ENCODE measurements at regions not wholly inside any gene's neighbourhood (a gene's known extent, or its start where the extent isn't known, plus 50 kb on each side); places are given as distances from the start of the nearest gene placed in this dataset.
"Not testable (repeated sequence)": the region's sequence is repeated elsewhere in the genome, so short reads cannot be mapped to it uniquely, and the experiment has no call there.

GRCh38 chr9:100639854-100640253, 62.0 kb downstream of the CAVIN4 start:
- Histone ChIP-seq H3K4me3 (ENCODE audit: low read length) (no peak overlapping the region), H3K27me3 (ENCODE audit: insufficient read depth, low read length, poor library complexity, severe bottlenecking) (no peaks in the 10 kb centered on the region), H3K4me1 (ENCODE audit: insufficient read depth, low read length) (no peaks in the 10 kb centered on the region), H3K9me3 (ENCODE audit: low read length) (no peaks in the 10 kb centered on the region), H3K27ac (ENCODE audit: low read depth, low read length) (no peak overlapping the region), H3K36me3 (ENCODE audit: insufficient read depth, low read length) (no peaks in the 10 kb centered on the region)
- Mint-ChIP-seq H3K36me3 (peaks cover 0 to 3% (median 0%) of the 10 kb centered on the region in 3 donors), H3K4me1 (no peaks in the 10 kb centered on the region), H3K27me3 (peaks cover 19 to 61% of the 10 kb centered on the region in 2 donors), H3K9me3 (peaks cover 6 to 19% (median 10%) of the 10 kb centered on the region in 5 donors), H3K27ac (no peak overlapping the region), H3K4me3 (no peak overlapping the region)
- ChIA-PET POLR2A (no interaction called here), CTCF (no interaction called here)
- no peak for DNase-seq

DNA sequence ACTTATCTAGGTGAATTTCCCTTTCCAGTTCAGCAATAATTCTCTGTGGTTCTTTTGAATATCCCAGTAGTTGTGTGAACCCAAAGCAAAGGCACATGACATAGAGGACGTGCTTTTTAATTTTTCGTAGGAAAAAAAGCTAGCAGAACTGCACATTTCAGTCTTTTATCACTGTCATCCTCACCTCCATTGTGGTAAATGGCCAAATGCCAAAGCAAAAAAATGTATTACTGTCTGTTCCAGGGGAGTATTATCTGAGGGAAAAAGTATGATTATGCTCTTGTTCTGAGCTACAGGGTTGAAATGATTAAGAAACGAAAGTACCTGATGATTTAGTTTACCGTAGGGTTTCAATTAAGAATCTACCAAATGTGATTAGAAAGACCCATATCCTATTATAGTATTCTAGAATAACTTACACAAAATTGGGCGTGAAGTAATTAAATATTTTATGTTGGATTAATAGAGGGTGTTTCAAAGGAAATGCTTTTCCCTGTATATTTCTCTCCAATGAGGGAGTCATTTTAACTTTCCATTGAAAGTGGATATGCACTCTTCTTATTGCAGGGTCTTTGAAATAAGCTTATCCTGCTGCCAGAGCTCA, 62.7 kb downstream of the CAVIN4 start:
- POLR2A ChIA-PET, result no interaction called here
- Mint-ChIP-seq H3K36me3 (peaks cover 0 to 3% (median 0%) of the 10 kb centered on the region in 3 donors), H3K27me3 (peaks cover 16 to 57% of the 10 kb centered on the region in 2 donors), H3K9me3 (peaks cover 9 to 19% (median 10%) of the 10 kb centered on the region in 5 donors), H3K4me1 (no peaks in the 10 kb centered on the region), H3K27ac (no peak overlapping the region), H3K4me3 (no peak overlapping the region)
- no peak overlapping the region for H3K4me3 ChIP-seq (ENCODE audit: low read length)
- H3K27me3 ChIP-seq (ENCODE audit: insufficient read depth, low read length, poor library complexity, severe bottlenecking), result no peaks in the 10 kb centered on the region
- H3K27ac ChIP-seq (ENCODE audit: low read depth, low read length), result no peak overlapping the region
- DNase-seq, result no peak
- H3K9me3 ChIP-seq (ENCODE audit: low read length), result no peaks in the 10 kb centered on the region
- H3K36me3 ChIP-seq (ENCODE audit: insufficient read depth, low read length), result no peaks in the 10 kb centered on the region
- CTCF ChIA-PET, result no interaction called here
- H3K4me1 ChIP-seq (ENCODE audit: insufficient read depth, low read length), result no peaks in the 10 kb centered on the region

DNA sequence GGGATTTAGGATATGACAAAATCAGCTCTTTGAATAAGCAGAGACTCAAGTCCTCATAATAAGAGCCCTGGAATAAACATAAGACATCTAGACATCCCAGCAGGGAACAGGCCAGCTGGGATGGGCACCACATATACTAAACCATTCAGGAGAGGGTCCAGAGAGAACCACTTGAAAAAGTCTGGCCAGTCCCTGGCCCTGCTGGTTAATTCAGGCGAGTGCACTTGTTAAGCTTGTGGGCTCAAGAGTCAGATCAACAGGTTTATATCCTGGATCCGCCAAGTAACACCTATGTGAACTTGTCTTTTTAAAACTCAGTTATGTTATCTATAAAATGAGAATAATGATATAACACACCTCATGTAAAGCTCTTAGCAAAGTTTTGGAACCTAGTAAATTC, 63.3 kb downstream of the CAVIN4 start:
- H3K36me3 ChIP-seq (ENCODE audit: insufficient read depth, low read length), result no peaks in the 10 kb centered on the region
- Mint-ChIP-seq H3K36me3 (peaks cover 0 to 3% (median 0%) of the 10 kb centered on the region in 3 donors), H3K27ac (no peak overlapping the region), H3K4me3 (no peak overlapping the region), H3K9me3 (peaks cover 9 to 19% (median 10%) of the 10 kb centered on the region in 5 donors), H3K27me3 (peaks cover 16 to 57% of the 10 kb centered on the region in 2 donors), H3K4me1 (no peaks in the 10 kb centered on the region)
- H3K27me3 ChIP-seq (ENCODE audit: insufficient read depth, low read length, poor library complexity, severe bottlenecking), result no peaks in the 10 kb centered on the region
- H3K27ac ChIP-seq (ENCODE audit: low read depth, low read length), result no peak overlapping the region
- POLR2A ChIA-PET, result no interaction called here
- no peaks in the 10 kb centered on the region for H3K9me3 ChIP-seq (ENCODE audit: low read length)
- CTCF ChIA-PET, result no interaction called here
- H3K4me3 ChIP-seq (ENCODE audit: low read length), result no peak overlapping the region
- DNase-seq, result no peak
- no peaks in the 10 kb centered on the region for H3K4me1 ChIP-seq (ENCODE audit: insufficient read depth, low read length)

DNA sequence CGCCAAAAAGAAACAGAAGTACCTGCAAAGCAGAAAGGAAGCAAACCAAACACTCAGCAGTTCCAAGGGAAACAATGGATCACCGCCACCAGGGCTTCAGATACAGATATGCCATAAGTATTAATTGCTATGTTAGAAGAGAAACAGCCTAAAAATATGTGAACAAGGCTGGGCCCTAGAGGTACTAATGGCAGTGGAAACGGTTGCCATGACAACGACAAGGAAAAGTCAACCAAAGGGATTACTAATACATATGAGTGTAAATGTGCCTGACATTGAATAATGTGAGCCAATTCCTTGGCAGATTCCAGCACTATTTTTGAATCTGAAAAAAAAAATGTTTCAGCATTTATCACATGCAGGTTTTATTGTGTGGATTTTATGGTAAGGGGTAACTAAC, 75.0 kb downstream of the CAVIN4 start:
- Mint-ChIP-seq H3K4me1 (no peaks in the 10 kb centered on the region), H3K9me3 (peaks cover 0 to 15% (median 9%) of the 10 kb centered on the region in 5 donors), H3K27me3 (peaks cover 2 to 11% of the 10 kb centered on the region in 2 donors), H3K27ac (no peak overlapping the region), H3K4me3 (no peak overlapping the region), H3K36me3 (no peaks in the 10 kb centered on the region)
- H3K27me3 ChIP-seq (ENCODE audit: insufficient read depth, low read length, poor library complexity, severe bottlenecking), result no peaks in the 10 kb centered on the region
- CTCF ChIA-PET, result no interaction called here
- POLR2A ChIA-PET, result no interaction called here
- H3K9me3 ChIP-seq (ENCODE audit: low read length), result no peaks in the 10 kb centered on the region
- no peak overlapping the region for H3K4me3 ChIP-seq (ENCODE audit: low read length)
- no peaks in the 10 kb centered on the region for H3K4me1 ChIP-seq (ENCODE audit: insufficient read depth, low read length)
- no peaks in the 10 kb centered on the region for H3K36me3 ChIP-seq (ENCODE audit: insufficient read depth, low read length)
- DNase-seq, result no peak
- H3K27ac ChIP-seq (ENCODE audit: low read depth, low read length), result no peak overlapping the region

GRCh38 chr9:100653643-100654334, 75.9 kb downstream of the CAVIN4 start:
- Histone ChIP-seq H3K27ac (ENCODE audit: low read depth, low read length) (no peak overlapping the region), H3K4me1 (ENCODE audit: insufficient read depth, low read length) (no peaks in the 10 kb centered on the region), H3K36me3 (ENCODE audit: insufficient read depth, low read length) (no peaks in the 10 kb centered on the region), H3K9me3 (ENCODE audit: low read length) (no peaks in the 10 kb centered on the region), H3K4me3 (ENCODE audit: low read length) (no peak overlapping the region), H3K27me3 (ENCODE audit: insufficient read depth, low read length, poor library complexity, severe bottlenecking) (no peaks in the 10 kb centered on the region)
- ChIA-PET CTCF (no interaction called here), POLR2A (no interaction called here)
- peaks cover 0 to 11% of the 10 kb centered on the region in 2 donors for H3K27me3 Mint-ChIP-seq
- H3K4me3 Mint-ChIP-seq, result no peak overlapping the region
- H3K4me1 Mint-ChIP-seq, result no peaks in the 10 kb centered on the region
- DNase-seq, result no peak
- peaks cover 0 to 16% (median 7%) of the 10 kb centered on the region in 5 donors for H3K9me3 Mint-ChIP-seq
- no peak overlapping the region for H3K27ac Mint-ChIP-seq
- no peaks in the 10 kb centered on the region for H3K36me3 Mint-ChIP-seq

DNA sequence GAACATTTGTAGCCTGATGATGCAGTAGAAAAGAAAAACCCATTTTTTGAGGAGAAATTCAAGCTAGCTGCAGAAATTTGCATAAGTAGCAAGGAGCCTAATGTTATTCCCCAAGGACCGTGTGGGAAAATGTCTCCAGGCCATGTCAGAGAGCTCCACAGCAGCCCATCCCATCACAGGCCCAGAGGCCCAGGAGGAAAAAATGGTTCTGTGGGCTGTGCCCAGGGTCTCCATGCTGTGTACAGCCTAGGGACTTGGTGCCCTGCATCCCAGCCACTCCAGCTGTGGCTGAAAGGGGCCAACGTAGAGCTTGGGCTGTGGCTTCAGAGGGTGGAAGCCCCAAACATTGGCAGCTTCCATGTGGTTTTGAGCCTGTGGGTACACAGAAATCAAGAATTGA, 79.0 kb downstream of the CAVIN4 start:
- Mint-ChIP-seq H3K27me3 (peaks cover 4 to 14% of the 10 kb centered on the region in 2 donors), H3K9me3 (peaks cover 0 to 16% (median 7%) of the 10 kb centered on the region in 5 donors)
- H3K27me3 ChIP-seq (ENCODE audit: insufficient read depth, low read length, poor library complexity, severe bottlenecking); POLR2A ChIA-PET; H3K4me3 Mint-ChIP-seq; H3K4me1 Mint-ChIP-seq; DNase-seq; H3K27ac ChIP-seq (ENCODE audit: low read depth, low read length); H3K36me3 ChIP-seq (ENCODE audit: insufficient read depth, low read length); H3K4me1 ChIP-seq (ENCODE audit: insufficient read depth, low read length); H3K27ac Mint-ChIP-seq; H3K9me3 ChIP-seq (ENCODE audit: low read length); CTCF ChIA-PET; H3K36me3 Mint-ChIP-seq; H3K4me3 ChIP-seq (ENCODE audit: low read length): not testable (repeated sequence)

- Mint-ChIP-seq H3K4me1 (no peaks in the 10 kb centered on the region), H3K36me3 (no peaks in the 10 kb centered on the region), H3K9me3 (peaks cover 0 to 6% (median 4%) of the 10 kb centered on the region in 5 donors), H3K27ac (peak overlapping the region in 1 of 8 donors; percentile 44), H3K27me3 (peaks cover 10 to 18% of the 10 kb centered on the region in 2 donors), H3K4me3 (no peak overlapping the region)
- POLR2A ChIA-PET, result no interaction called here
- H3K27me3 ChIP-seq (ENCODE audit: insufficient read depth, low read length, poor library complexity, severe bottlenecking), result no peaks in the 10 kb centered on the region
- DNase-seq, result no peak
- CTCF ChIA-PET, result no interaction called here
- H3K36me3 ChIP-seq (ENCODE audit: insufficient read depth, low read length), result no peaks in the 10 kb centered on the region
- H3K4me1 ChIP-seq (ENCODE audit: insufficient read depth, low read length), result no peaks in the 10 kb centered on the region
- no peaks in the 10 kb centered on the region for H3K9me3 ChIP-seq (ENCODE audit: low read length)
- no peak overlapping the region for H3K27ac ChIP-seq (ENCODE audit: low read depth, low read length)
- H3K4me3 ChIP-seq (ENCODE audit: low read length), result no peak overlapping the region
These were observed 83.8 kb downstream of the CAVIN4 start for GRCh38 chr9:100661668-100662067.

- Mint-ChIP-seq H3K27ac (no peak overlapping the region), H3K4me3 (no peak overlapping the region), H3K36me3 (no peaks in the 10 kb centered on the region), H3K4me1 (no peaks in the 10 kb centered on the region), H3K9me3 (peaks cover 0 to 5% (median 4%) of the 10 kb centered on the region in 5 donors), H3K27me3 (peaks cover 10 to 18% of the 10 kb centered on the region in 2 donors)
- Histone ChIP-seq H3K27ac (ENCODE audit: low read depth, low read length) (no peak overlapping the region), H3K4me1 (ENCODE audit: insufficient read depth, low read length) (no peaks in the 10 kb centered on the region), H3K27me3 (ENCODE audit: insufficient read depth, low read length, poor library complexity, severe bottlenecking) (no peaks in the 10 kb centered on the region), H3K9me3 (ENCODE audit: low read length) (no peaks in the 10 kb centered on the region), H3K36me3 (ENCODE audit: insufficient read depth, low read length) (no peaks in the 10 kb centered on the region), H3K4me3 (ENCODE audit: low read length) (no peak overlapping the region)
- ChIA-PET POLR2A (no interaction called here), CTCF (no interaction called here)
- no peak for DNase-seq
These were observed 84.2 kb downstream of the CAVIN4 start for GRCh38 chr9:100662122-100662521.
